WTC11 (cell line): ENCODE measurements at regions not wholly inside any gene's neighbourhood (a gene's known extent, or its start where the extent isn't known, plus 50 kb on each side); places are given as distances from the start of the nearest gene placed in this dataset.

Experiments
- ATAC-seq: fragments of 200-7000 bp; cut with Tn5 transposase; 2 replicates; pipeline ENCODE4 v1.10.0; 2021; ENCODE audit warnings: mild to moderate bottlenecking, moderate library complexity
- CTCF ChIA-PET: fragments of 300-600 bp; sonication (Branson Sonifier 250); formaldehyde crosslinking; loops from one replicate; lab custom pipeline; 2021; ENCODE audit warnings: antibody characterized with exemption; lab: Charles Lee
- POLR2A ChIA-PET: fragments of 350-600 bp; sonication (Branson Sonifier 250); formaldehyde crosslinking; loops from one replicate; lab custom pipeline; 2021; ENCODE audit warnings: antibody characterized with exemption; lab: Charles Lee
- DNase-seq: peaks from one replicate; pipeline ENCODE4 v3.0.0; 2021; ENCODE audit warnings: low spot score
- H3K27ac Mint-ChIP-seq: 2 replicates; pipeline ENCODE4 v1.8.0; 2021; ENCODE audit warnings: mixed read lengths
- H3K27me3 Mint-ChIP-seq: 2 replicates; pipeline ENCODE4 v1.8.0; 2021; ENCODE audit warnings: low read depth, mild to moderate bottlenecking, moderate library complexity, mixed read lengths
- H3K36me3 Mint-ChIP-seq: 2 replicates; pipeline ENCODE4 v1.8.0; 2021; ENCODE audit warnings: mixed read lengths
- H3K4me1 Mint-ChIP-seq: 2 replicates; pipeline ENCODE4 v1.8.0; 2022; ENCODE audit warnings: mixed read lengths
- H3K4me3 Mint-ChIP-seq: 2 replicates; pipeline ENCODE4 v1.8.0; 2021; ENCODE audit warnings: mild to moderate bottlenecking, moderate library complexity, mixed read lengths
- H3K9me3 Mint-ChIP-seq: 2 replicates; pipeline ENCODE4 v1.8.0; 2021; ENCODE audit warnings: mixed read lengths
- ATF1 ChIP-seq: sonication (generic); formaldehyde crosslinking; IDR thresholded peaks from 2 replicates; pipeline ENCODE4 v1.8.1; 2023; ENCODE audit warnings: mild to moderate bottlenecking, moderate library complexity, missing genetic modification reagents
- CREM ChIP-seq: sonication (generic); formaldehyde crosslinking; IDR thresholded peaks from 2 replicates; pipeline ENCODE4 v1.8.1; 2022; ENCODE audit warnings: mild to moderate bottlenecking, missing genetic modification reagents, moderate library complexity
- GABPB1 ChIP-seq: sonication (generic); formaldehyde crosslinking; IDR thresholded peaks from 2 replicates; pipeline ENCODE4 v1.8.1; 2023; ENCODE audit warnings: mild to moderate bottlenecking, missing genetic modification reagents
- GRHL2 ChIP-seq: fragments of 250-450 bp; sonication (Bioruptor Pico); IDR thresholded peaks from 2 replicates; pipeline ENCODE4 v1.8.0; 2022; ENCODE audit warnings: mild to moderate bottlenecking, moderate library complexity; ENCODE audit not compliant: insufficient replicate concordance, severe bottlenecking
- JAZF1 ChIP-seq: fragments of 250-450 bp; sonication (Bioruptor Pico); IDR thresholded peaks from 2 replicates; pipeline ENCODE4 v1.9.0; 2021; ENCODE audit warnings: moderate library complexity, mild to moderate bottlenecking, inconsistent platforms
- NFATC4 ChIP-seq: fragments of 250-450 bp; sonication (Bioruptor Pico); IDR thresholded peaks from 2 replicates; pipeline ENCODE4 v1.9.0; 2021; ENCODE audit warnings: mild to moderate bottlenecking
- PRRX2 ChIP-seq: fragments of 250-450 bp; sonication (Bioruptor Pico); IDR thresholded peaks from 2 replicates; pipeline ENCODE4 v1.8.0; 2021; ENCODE audit warnings: mild to moderate bottlenecking
- SMAD4 ChIP-seq: sonication (generic); formaldehyde crosslinking; IDR thresholded peaks from 2 replicates; pipeline ENCODE4 v1.8.0; 2022; ENCODE audit warnings: mild to moderate bottlenecking, missing genetic modification reagents
- ZNF138 ChIP-seq: sonication (generic); formaldehyde crosslinking; conservative IDR thresholded peaks from 2 replicates; pipeline ENCODE4 v1.8.1; 2022; ENCODE audit warnings: mild to moderate bottlenecking, moderate library complexity, missing genetic modification reagents
- ZNF317 ChIP-seq: sonication (generic); formaldehyde crosslinking; IDR thresholded peaks from 2 replicates; pipeline ENCODE4 v1.8.1; 2023; ENCODE audit warnings: low read depth, mild to moderate bottlenecking, moderate library complexity, missing genetic modification reagents, borderline replicate concordance
- TF ChIP-seq, protein P1 (sequence below): sonication (generic); formaldehyde crosslinking; IDR thresholded peaks from 2 replicates; pipeline ENCODE4 v1.8.0; 2022; ENCODE audit warnings: mild to moderate bottlenecking, missing genetic modification reagents
- TF ChIP-seq, protein P2 (sequence below): fragments of 250-450 bp; sonication (Bioruptor Pico); IDR thresholded peaks from 2 replicates; pipeline ENCODE4 v1.9.0; 2021; ENCODE audit warnings: mild to moderate bottlenecking
- TF ChIP-seq, protein P3 (sequence below): sonication (generic); formaldehyde crosslinking; IDR thresholded peaks from 2 replicates; pipeline ENCODE4 v1.8.0; 2022; ENCODE audit warnings: mild to moderate bottlenecking, missing genetic modification reagents
- TF ChIP-seq, protein P4 (sequence below): sonication (generic); formaldehyde crosslinking; IDR thresholded peaks from 2 replicates; pipeline ENCODE4 v1.8.1; 2022; ENCODE audit warnings: mild to moderate bottlenecking, missing genetic modification reagents, moderate library complexity, borderline replicate concordance
- TF ChIP-seq, protein P5 (sequence below): sonication (generic); formaldehyde crosslinking; IDR thresholded peaks from 2 replicates; pipeline ENCODE4 v1.8.1; 2023; ENCODE audit warnings: mild to moderate bottlenecking, missing genetic modification reagents, borderline replicate concordance

DNA sequence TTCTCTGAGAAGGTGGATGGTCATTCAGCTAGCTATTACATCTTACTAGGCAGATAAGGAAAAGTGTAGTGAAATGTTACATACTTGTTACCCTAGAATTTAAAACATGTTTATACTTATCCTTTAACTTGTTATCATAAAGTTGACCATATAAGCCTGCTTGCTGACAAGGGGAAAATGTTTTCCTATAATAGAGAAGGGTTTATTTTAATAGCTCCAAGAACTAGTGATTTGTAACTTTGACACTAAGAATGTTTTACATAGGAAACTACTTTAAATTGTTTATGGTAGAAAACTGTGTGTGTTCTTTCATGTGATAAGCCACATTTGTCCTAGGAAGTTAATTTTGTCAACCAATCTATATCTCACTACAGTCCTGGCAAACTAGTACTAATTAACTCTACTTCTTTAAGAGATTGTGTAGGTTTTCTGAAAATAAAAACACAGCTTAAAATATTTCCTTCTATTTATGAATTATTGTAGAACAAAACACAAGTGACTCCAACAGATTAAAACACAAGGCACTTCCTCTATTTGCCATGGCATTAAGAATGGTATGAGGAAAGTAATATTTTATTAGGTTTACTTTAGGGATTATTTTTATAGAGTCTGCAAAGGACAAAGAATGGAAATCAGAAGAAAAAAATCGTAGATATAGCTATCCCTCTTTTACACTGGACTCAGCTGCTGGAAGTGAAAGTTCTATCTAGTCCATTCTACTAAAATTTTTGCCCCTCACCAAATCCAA is 233.3 kb upstream of the NBEA start:
- no peak for TF ChIP-seq ATF1 (CRISPR knock-in tag)
- no peak for TF ChIP-seq GRHL2 (CRISPR knock-in tag)
- no peak for TF ChIP-seq JAZF1 (CRISPR knock-in tag)
- TF ChIP-seq ZNF138 (CRISPR knock-in tag), result no peak
- TF ChIP-seq, protein P1, sequence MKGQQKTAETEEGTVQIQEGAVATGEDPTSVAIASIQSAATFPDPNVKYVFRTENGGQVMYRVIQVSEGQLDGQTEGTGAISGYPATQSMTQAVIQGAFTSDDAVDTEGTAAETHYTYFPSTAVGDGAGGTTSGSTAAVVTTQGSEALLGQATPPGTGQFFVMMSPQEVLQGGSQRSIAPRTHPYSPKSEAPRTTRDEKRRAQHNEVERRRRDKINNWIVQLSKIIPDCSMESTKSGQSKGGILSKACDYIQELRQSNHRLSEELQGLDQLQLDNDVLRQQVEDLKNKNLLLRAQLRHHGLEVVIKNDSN, result no peak
- TF ChIP-seq, protein P2, sequence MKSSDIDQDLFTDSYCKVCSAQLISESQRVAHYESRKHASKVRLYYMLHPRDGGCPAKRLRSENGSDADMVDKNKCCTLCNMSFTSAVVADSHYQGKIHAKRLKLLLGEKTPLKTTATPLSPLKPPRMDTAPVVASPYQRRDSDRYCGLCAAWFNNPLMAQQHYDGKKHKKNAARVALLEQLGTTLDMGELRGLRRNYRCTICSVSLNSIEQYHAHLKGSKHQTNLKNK (CRISPR knock-in tag), result no peak
- TF ChIP-seq PRRX2 (CRISPR knock-in tag), result no peak
- TF ChIP-seq GABPB1 (CRISPR knock-in tag), result no peak
- no peak for TF ChIP-seq ZNF317
- TF ChIP-seq, protein P3, sequence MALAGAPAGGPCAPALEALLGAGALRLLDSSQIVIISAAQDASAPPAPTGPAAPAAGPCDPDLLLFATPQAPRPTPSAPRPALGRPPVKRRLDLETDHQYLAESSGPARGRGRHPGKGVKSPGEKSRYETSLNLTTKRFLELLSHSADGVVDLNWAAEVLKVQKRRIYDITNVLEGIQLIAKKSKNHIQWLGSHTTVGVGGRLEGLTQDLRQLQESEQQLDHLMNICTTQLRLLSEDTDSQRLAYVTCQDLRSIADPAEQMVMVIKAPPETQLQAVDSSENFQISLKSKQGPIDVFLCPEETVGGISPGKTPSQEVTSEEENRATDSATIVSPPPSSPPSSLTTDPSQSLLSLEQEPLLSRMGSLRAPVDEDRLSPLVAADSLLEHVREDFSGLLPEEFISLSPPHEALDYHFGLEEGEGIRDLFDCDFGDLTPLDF (CRISPR knock-in tag), result no peak
- TF ChIP-seq CREM (CRISPR knock-in tag), result no peak
- TF ChIP-seq NFATC4 (CRISPR knock-in tag), result no peak
- TF ChIP-seq SMAD4, result no peak
- TF ChIP-seq, protein P4, sequence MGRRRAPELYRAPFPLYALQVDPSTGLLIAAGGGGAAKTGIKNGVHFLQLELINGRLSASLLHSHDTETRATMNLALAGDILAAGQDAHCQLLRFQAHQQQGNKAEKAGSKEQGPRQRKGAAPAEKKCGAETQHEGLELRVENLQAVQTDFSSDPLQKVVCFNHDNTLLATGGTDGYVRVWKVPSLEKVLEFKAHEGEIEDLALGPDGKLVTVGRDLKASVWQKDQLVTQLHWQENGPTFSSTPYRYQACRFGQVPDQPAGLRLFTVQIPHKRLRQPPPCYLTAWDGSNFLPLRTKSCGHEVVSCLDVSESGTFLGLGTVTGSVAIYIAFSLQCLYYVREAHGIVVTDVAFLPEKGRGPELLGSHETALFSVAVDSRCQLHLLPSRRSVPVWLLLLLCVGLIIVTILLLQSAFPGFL (CRISPR knock-in tag), result no peak
- TF ChIP-seq, all 79 proteins: peak for 0
- no peak overlapping the region for H3K27ac Mint-ChIP-seq
- H3K36me3 Mint-ChIP-seq, result no peaks in the 10 kb centered on the region
- DNase-seq (no peak), ATAC-seq (no peak)
- H3K4me1 Mint-ChIP-seq, result no peaks in the 10 kb centered on the region
- POLR2A ChIA-PET, result interaction anchor here (0.6 kb wide), 1 partner anchor 85 kb away, joined by 4 read pairs; no protein-coding TSS in a partner anchor
- peaks cover 5% of the 10 kb centered on the region; the same call in 1 of the 2 replicates for H3K9me3 Mint-ChIP-seq
- no peak overlapping the region for H3K4me3 Mint-ChIP-seq
- H3K27me3 Mint-ChIP-seq, result no peaks in the 10 kb centered on the region
- CTCF ChIA-PET, result no interaction called here

DNA sequence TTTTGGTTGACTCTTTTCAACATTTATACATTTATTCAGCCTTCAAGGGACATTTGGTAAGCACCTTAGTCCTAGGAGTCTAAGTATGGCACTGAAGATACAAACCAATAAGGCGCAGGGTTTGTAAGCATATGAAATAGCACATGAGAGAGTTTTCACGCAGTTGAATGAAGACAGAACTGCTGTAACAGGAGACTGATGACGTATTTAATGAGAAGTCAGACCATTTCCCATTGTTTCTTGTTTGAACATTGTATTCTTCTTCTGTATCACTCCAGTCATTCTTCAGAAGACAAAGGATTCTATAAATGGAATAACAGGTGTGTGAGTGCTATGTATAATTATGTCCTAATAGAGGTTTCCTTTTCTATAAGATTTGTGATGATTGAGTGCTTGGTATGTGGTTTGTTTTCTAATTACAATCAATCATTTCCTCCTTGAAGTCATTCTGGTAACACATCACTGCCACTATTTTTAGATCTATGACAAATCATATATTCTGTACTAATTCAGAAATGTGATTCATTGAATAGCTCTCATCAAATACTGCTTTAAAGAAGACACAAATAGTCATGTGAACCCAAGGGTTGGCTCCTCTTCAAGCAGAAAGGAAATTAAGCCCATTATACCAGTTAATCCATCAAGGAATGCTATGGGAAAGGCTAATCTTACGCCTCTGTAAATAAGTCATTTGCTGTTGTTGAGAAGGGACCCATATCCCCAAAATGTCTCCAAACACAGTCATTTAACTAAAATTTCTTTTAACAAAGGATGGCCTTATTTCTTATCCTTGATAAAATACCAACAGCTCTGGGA is 222.8 kb upstream of the NBEA start:
- Mint-ChIP-seq H3K4me1 (no peaks in the 10 kb centered on the region), H3K27me3 (no peaks in the 10 kb centered on the region), H3K4me3 (no peak overlapping the region), H3K36me3 (peaks cover 7% of the 10 kb centered on the region), H3K27ac (no peak overlapping the region), H3K9me3 (peaks cover 10% of the 10 kb centered on the region)
- TF ChIP-seq, protein P5, sequence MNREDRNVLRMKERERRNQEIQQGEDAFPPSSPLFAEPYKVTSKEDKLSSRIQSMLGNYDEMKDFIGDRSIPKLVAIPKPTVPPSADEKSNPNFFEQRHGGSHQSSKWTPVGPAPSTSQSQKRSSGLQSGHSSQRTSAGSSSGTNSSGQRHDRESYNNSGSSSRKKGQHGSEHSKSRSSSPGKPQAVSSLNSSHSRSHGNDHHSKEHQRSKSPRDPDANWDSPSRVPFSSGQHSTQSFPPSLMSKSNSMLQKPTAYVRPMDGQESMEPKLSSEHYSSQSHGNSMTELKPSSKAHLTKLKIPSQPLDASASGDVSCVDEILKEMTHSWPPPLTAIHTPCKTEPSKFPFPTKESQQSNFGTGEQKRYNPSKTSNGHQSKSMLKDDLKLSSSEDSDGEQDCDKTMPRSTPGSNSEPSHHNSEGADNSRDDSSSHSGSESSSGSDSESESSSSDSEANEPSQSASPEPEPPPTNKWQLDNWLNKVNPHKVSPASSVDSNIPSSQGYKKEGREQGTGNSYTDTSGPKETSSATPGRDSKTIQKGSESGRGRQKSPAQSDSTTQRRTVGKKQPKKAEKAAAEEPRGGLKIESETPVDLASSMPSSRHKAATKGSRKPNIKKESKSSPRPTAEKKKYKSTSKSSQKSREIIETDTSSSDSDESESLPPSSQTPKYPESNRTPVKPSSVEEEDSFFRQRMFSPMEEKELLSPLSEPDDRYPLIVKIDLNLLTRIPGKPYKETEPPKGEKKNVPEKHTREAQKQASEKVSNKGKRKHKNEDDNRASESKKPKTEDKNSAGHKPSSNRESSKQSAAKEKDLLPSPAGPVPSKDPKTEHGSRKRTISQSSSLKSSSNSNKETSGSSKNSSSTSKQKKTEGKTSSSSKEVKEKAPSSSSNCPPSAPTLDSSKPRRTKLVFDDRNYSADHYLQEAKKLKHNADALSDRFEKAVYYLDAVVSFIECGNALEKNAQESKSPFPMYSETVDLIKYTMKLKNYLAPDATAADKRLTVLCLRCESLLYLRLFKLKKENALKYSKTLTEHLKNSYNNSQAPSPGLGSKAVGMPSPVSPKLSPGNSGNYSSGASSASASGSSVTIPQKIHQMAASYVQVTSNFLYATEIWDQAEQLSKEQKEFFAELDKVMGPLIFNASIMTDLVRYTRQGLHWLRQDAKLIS, result no peak
- ChIA-PET CTCF (no interaction called here), POLR2A (no interaction called here)
- no peak for DNase-seq
- no peak for ATAC-seq
